IMR-90 (cell line): ENCODE measurements at regions not wholly inside any gene's neighbourhood (a gene's known extent, or its start where the extent isn't known, plus 50 kb on each side); places are given as distances from the start of the nearest gene placed in this dataset.

Source experiments
- ATAC-seq: fragments of 200-7000 bp; cut with Tn5 transposase; 2 replicates; pipeline ENCODE4 v1.9.1; 2020; ENCODE audit warnings: low read depth, mild to moderate bottlenecking, moderate library complexity
- BruUV-seq: library from RNA; stranded (reverse); fragments of 400-500 nt; replicated peaks from 2 replicates; lab custom pipeline; 2021; lab: Mats Ljungman, UMichigan
- CTCF ChIA-PET: fragments of 300-600 bp; formaldehyde crosslinking; extraction: SDS; loops from one replicate; lab custom pipeline; 2021; ENCODE audit warnings: antibody characterized with exemption; lab: Yijun Ruan, JAX
- POLR2A ChIA-PET: fragments of 300-600 bp; sonication (Branson Sonifier 250); formaldehyde crosslinking; loops from one replicate; lab custom pipeline; 2022; ENCODE audit warnings: antibody characterized with exemption; ENCODE audit not compliant: unreplicated experiment; lab: Charles Lee
- DNase-seq: peaks from one replicate; pipeline ENCODE4 v3.0.0; 2013
- H2AFZ ChIP-seq: replicated peaks from 2 replicates; pipeline ENCODE3; 2013; ENCODE audit warnings: low read length, mild to moderate bottlenecking; ENCODE audit not compliant: poor library complexity
- H2AK5ac ChIP-seq: 2 replicates; pipeline ENCODE4 v1.6.1; 2013; ENCODE audit warnings: low read depth, low read length, inconsistent platforms
- H2AK9ac ChIP-seq: replicated peaks from 2 replicates; pipeline ENCODE3; 2013; ENCODE audit warnings: mild to moderate bottlenecking, low read depth, low read length, moderate library complexity; ENCODE audit not compliant: poor library complexity
- H2BK120ac ChIP-seq: 2 replicates; pipeline ENCODE4 v1.6.1; 2013; ENCODE audit warnings: low read depth, low read length, inconsistent platforms
- H2BK15ac ChIP-seq: 3 replicates; pipeline ENCODE4 v1.6.1; 2013; ENCODE audit warnings: low read depth, low read length, inconsistent platforms
- H2BK20ac ChIP-seq: 2 replicates; pipeline ENCODE4 v1.6.1; 2013; ENCODE audit warnings: low read depth, mild to moderate bottlenecking, inconsistent platforms, low read length, moderate library complexity
- H2BK5ac ChIP-seq: 2 replicates; pipeline ENCODE4 v1.6.1; 2013; ENCODE audit warnings: mild to moderate bottlenecking, low read depth, low read length, inconsistent platforms; ENCODE audit not compliant: poor library complexity, severe bottlenecking
- H3K14ac ChIP-seq: replicated peaks from 2 replicates; pipeline ENCODE4 v1.6.1; 2013; ENCODE audit warnings: low read depth, low read length, inconsistent platforms
- H3K18ac ChIP-seq: 2 replicates; pipeline ENCODE4 v1.6.1; 2013; ENCODE audit warnings: low read depth, low read length, control low read depth
- H3K23ac ChIP-seq: 2 replicates; pipeline ENCODE4 v1.6.1; 2013; ENCODE audit warnings: low read depth, low read length, inconsistent platforms
- H3K27ac ChIP-seq: 2 replicates; pipeline ENCODE4 v1.5.1; 2013; ENCODE audit warnings: mild to moderate bottlenecking, control low read depth, low read length; ENCODE audit not compliant: insufficient read depth
- H3K27me3 ChIP-seq: 2 replicates; pipeline ENCODE4 v1.6.1; 2013; ENCODE audit warnings: low read length; ENCODE audit not compliant: control insufficient read depth, insufficient read depth
- H3K36me3 ChIP-seq: 2 replicates; pipeline ENCODE4 v1.6.1; 2013; ENCODE audit warnings: low read length, mixed read lengths; ENCODE audit not compliant: control insufficient read depth, insufficient read depth
- H3K4ac ChIP-seq: 2 replicates; pipeline ENCODE4 v1.6.1; 2013; ENCODE audit warnings: low read depth, low read length, inconsistent platforms
- H3K4me1 ChIP-seq: 2 replicates; pipeline ENCODE4 v1.6.1; 2013; ENCODE audit warnings: low read length, mixed read lengths; ENCODE audit not compliant: control insufficient read depth, insufficient read depth
- H3K4me2 ChIP-seq: 2 replicates; pipeline ENCODE4 v1.6.1; 2013; ENCODE audit warnings: low read depth, mild to moderate bottlenecking, control low read depth, low read length, moderate library complexity
- H3K4me3 ChIP-seq: 2 replicates; pipeline ENCODE4 v1.5.1; 2013; ENCODE audit warnings: low read depth, mild to moderate bottlenecking, control low read depth, low read length, moderate library complexity; ENCODE audit not compliant: insufficient read depth
- H3K56ac ChIP-seq: 2 replicates; pipeline ENCODE4 v1.6.1; 2013; ENCODE audit warnings: low read length, inconsistent platforms; ENCODE audit not compliant: insufficient read depth; ENCODE audit errors: extremely low read depth
- H3K79me1 ChIP-seq, 2 experiments: 2 replicates each; pipeline ENCODE4 v1.6.1; 2013; ENCODE audit warnings: low read length in 2 of 2, inconsistent platforms in 1 of 2, low read depth in 1 of 2
- H3K9ac ChIP-seq: 2 replicates; pipeline ENCODE4 v1.6.1; 2013; ENCODE audit warnings: low read depth, low read length, control low read depth
- H3K9me1 ChIP-seq: 2 replicates; pipeline ENCODE4 v1.6.1; 2013; ENCODE audit warnings: low read length, inconsistent platforms; ENCODE audit not compliant: insufficient read depth
- H3K9me3 ChIP-seq: 2 replicates; pipeline ENCODE4 v1.6.1; 2013; ENCODE audit warnings: low read length; ENCODE audit not compliant: control insufficient read depth, insufficient read depth
- H4K20me1 ChIP-seq: 2 replicates; pipeline ENCODE4 v1.6.1; 2013; ENCODE audit warnings: low read length, inconsistent platforms; ENCODE audit not compliant: insufficient read depth
- H4K5ac ChIP-seq: 2 replicates; pipeline ENCODE4 v1.6.1; 2013; ENCODE audit warnings: mild to moderate bottlenecking, low read depth, low read length, control low read depth
- H4K8ac ChIP-seq, 2 experiments: 2 replicates each; pipeline ENCODE4 v1.6.1; 2013; ENCODE audit warnings: low read depth in 2 of 2, low read length in 2 of 2, control low read depth in 1 of 2, inconsistent platforms in 1 of 2
- H4K91ac ChIP-seq: 2 replicates; pipeline ENCODE4 v1.6.1; 2013; ENCODE audit warnings: low read depth, low read length, inconsistent platforms; ENCODE audit not compliant: insufficient read depth
- BHLHE40 ChIP-seq: fragments of 150-350 bp; IDR thresholded peaks from 2 replicates; pipeline ENCODE4 v1.6.1; 2016; ENCODE audit warnings: mild to moderate bottlenecking, low read depth, low read length
- CHD1 ChIP-seq: IDR thresholded peaks from 2 replicates; pipeline ENCODE4 v1.6.1; 2012; ENCODE audit warnings: low read depth, low read length, improper control_type of control experiment
- CTCF ChIP-seq: conservative IDR thresholded peaks from 2 replicates; pipeline ENCODE4 v1.5.1; 2012; ENCODE audit warnings: mild to moderate bottlenecking, low read depth, low read length, improper control_type of control experiment
- FOS ChIP-seq: fragments of 150-350 bp; IDR thresholded peaks from 2 replicates; pipeline ENCODE4 v1.6.1; 2016; ENCODE audit warnings: low read depth, low read length
- MAZ ChIP-seq: IDR thresholded peaks from 2 replicates; pipeline ENCODE4 v1.6.1; 2012; ENCODE audit warnings: low read depth, mild to moderate bottlenecking, low read length, improper control_type of control experiment, moderate library complexity, borderline replicate concordance
- NFE2L2 ChIP-seq: fragments of 150-350 bp; IDR thresholded peaks from 2 replicates; pipeline ENCODE4 v1.6.1; 2016; ENCODE audit warnings: low read depth, mild to moderate bottlenecking, low read length
- POLR2A ChIP-seq: IDR thresholded peaks from 2 replicates; pipeline ENCODE4 v1.6.1; 2012; ENCODE audit warnings: mild to moderate bottlenecking, low read depth, low read length
- RAD21 ChIP-seq: IDR thresholded peaks from 2 replicates; pipeline ENCODE4 v1.6.1; 2012; ENCODE audit warnings: low read length, improper control_type of control experiment
- RCOR1 ChIP-seq: IDR thresholded peaks from 2 replicates; pipeline ENCODE4 v1.6.1; 2012; ENCODE audit warnings: mild to moderate bottlenecking, low read length, improper control_type of control experiment; ENCODE audit not compliant: insufficient replicate concordance
- RFX5 ChIP-seq: IDR thresholded peaks from 2 replicates; pipeline ENCODE4 v1.8.0; 2012; ENCODE audit warnings: low read depth, mild to moderate bottlenecking, low read length, moderate library complexity
- WGBS, 2 experiments: methylation state at CpG; one replicate each; pipeline versions ENCODE4 v1.1.5 to v1.1.7; 2013; ENCODE audit warnings: missing lambda C conversion rate in 2 of 2; ENCODE audit not compliant: insufficient read length in 1 of 2; ENCODE audit errors: extremely low coverage in 2 of 2; 5-methylcytosine and 5-hydroxymethylcytosine counted together
- dilution Hi-C: fragments of 300-500 bp; cut with HindIII; formaldehyde crosslinking; loops from one replicate; pipeline ENCODE4 v1.14.3; 2018; ENCODE audit warnings: low sequenced_read_pairs; ENCODE audit not compliant: unreplicated experiment
- in situ Hi-C: fragments of 300-500 bp; cut with MboI; formaldehyde crosslinking; loops from 3 replicates; pipeline ENCODE4 v1.14.3; 2019; ENCODE audit warnings: low sequenced_read_pairs, inconsistent platforms, mixed read lengths
- intact Hi-C: fragments of 100-400 bp; cut with micrococcal nuclease; formaldehyde crosslinking; loops from 2 replicates; pipeline ENCODE4 v1.10.0; 2022
- TF ChIP-seq, protein P1 (sequence below): fragments of 150-350 bp; IDR thresholded peaks from 2 replicates; pipeline ENCODE4 v1.6.1; 2017; ENCODE audit warnings: mild to moderate bottlenecking, antibody characterized with exemption, low read length, low read depth

GRCh38 chr5:125965577-125965976 lies 457.6 kb upstream of the GRAMD2B start:
- Histone ChIP-seq H3K79me1 (no peaks in the 10 kb centered on the region), H4K20me1 (no peaks in the 10 kb centered on the region), H3K4ac (no peak overlapping the region), H3K27ac (no peak overlapping the region), H3K9ac (no peak overlapping the region), H3K23ac (no peak overlapping the region), H3K14ac (no peak overlapping the region), H4K8ac (no peak overlapping the region), H2AK5ac (no peak overlapping the region), H3K9me1 (no peaks in the 10 kb centered on the region), H3K4me3 (no peak overlapping the region), H3K18ac (no peak overlapping the region), H2AFZ (no peak overlapping the region), H2BK15ac (no peak overlapping the region), H2BK20ac (no peak overlapping the region), H3K4me2 (no peak overlapping the region), H2BK120ac (no peak overlapping the region), H3K9me3 (peaks cover 2% of the 10 kb centered on the region; the same call in 1 of the 2 replicates), H2AK9ac (no peak overlapping the region), H2BK5ac (no peak overlapping the region), H3K56ac (no peak overlapping the region), H4K5ac (no peak overlapping the region), H4K91ac (no peak overlapping the region), H3K27me3 (no peaks in the 10 kb centered on the region; the same call in 1 of the 2 replicates), H3K36me3 (no peaks in the 10 kb centered on the region), H3K4me1 (no peaks in the 10 kb centered on the region)
- DNase-seq, result no peak
- no peak for ATAC-seq
- dilution Hi-C loops, result no loop called here
- in situ Hi-C loops, result no loop called here
- WGBS, 2 experiments, result no CpG with 5 or more reads among the region's 4 CpGs
- ChIA-PET CTCF (interaction anchor here (0.7 kb wide), 1 partner anchor 107 kb away, joined by 4 read pairs; no protein-coding TSS in a partner anchor), POLR2A (no interaction called here)
- intact Hi-C loops, result no loop called here
- no peak for TF ChIP-seq FOS
- TF ChIP-seq POLR2A, result no peak
- TF ChIP-seq, protein P1, sequence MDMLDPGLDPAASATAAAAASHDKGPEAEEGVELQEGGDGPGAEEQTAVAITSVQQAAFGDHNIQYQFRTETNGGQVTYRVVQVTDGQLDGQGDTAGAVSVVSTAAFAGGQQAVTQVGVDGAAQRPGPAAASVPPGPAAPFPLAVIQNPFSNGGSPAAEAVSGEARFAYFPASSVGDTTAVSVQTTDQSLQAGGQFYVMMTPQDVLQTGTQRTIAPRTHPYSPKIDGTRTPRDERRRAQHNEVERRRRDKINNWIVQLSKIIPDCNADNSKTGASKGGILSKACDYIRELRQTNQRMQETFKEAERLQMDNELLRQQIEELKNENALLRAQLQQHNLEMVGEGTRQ, result no peak
- TF ChIP-seq RCOR1, result no peak
- no peak for TF ChIP-seq CTCF
- TF ChIP-seq MAZ, result no peak
- no peak for TF ChIP-seq NFE2L2
- no peak for TF ChIP-seq RAD21
- TF ChIP-seq RFX5, result no peak
- no peak for TF ChIP-seq BHLHE40
- no peak for TF ChIP-seq CHD1
- no TSS peak for BruUV-seq
